ENCODE measurements at regions not wholly inside any gene's neighbourhood (a gene's known extent, or its start where the extent isn't known, plus 50 kb on each side); places are given as distances from the start of the nearest gene placed in this dataset.
"Not testable (repeated sequence)": the region's sequence is repeated elsewhere in the genome, so short reads cannot be mapped to it uniquely, and the experiment has no call there.

- not testable (repeated sequence) for TF ChIP-seq CTCF (IDR thresholded peaks at IDR 0.05; ENCODE audit: borderline replicate concordance, extremely low read depth, low read length, poor library complexity, severe bottlenecking); EZH2 (IDR thresholded peaks at IDR 0.05; ENCODE audit: borderline replicate concordance, low read depth, low read length, severe bottlenecking)
Observed at GRCh38 chr5:120351071-120351470, 113.0 kb upstream of the PRR16 start.
